HG02970 (cell line): ENCODE measurements at regions not wholly inside any gene's neighbourhood (a gene's known extent, or its start where the extent isn't known, plus 50 kb on each side); places are given as distances from the start of the nearest gene placed in this dataset.

Experiments used
- ATAC-seq: cut with Tn5 transposase; IDR thresholded peaks from one replicate; pipeline ENCODE4 v1.9.1; 2021; ENCODE audit warnings: mild to moderate bottlenecking, moderate library complexity, moderate number of reproducible peaks; ENCODE audit not compliant: unreplicated experiment, low FRiP score

DNA sequence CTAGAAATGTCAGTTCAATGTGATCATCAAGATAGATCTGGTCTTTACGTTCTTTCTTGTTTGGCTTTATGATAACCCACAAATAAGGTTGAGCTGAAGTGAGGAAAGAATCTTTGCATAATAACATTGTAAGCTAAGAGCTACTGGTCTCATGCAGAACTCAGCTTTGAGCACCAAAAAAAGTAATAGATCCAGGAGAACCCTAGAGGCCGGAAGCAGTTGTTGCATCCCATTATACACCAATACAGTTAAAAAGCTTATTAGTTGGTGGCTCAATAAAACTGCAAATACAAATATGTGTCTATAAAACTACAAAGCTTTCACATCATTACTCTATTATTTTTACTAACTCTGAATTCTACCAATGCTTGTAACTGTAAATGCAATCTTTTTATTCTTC, 85.5 kb upstream of the NUDT12 start:
- ATAC-seq: no peak

DNA sequence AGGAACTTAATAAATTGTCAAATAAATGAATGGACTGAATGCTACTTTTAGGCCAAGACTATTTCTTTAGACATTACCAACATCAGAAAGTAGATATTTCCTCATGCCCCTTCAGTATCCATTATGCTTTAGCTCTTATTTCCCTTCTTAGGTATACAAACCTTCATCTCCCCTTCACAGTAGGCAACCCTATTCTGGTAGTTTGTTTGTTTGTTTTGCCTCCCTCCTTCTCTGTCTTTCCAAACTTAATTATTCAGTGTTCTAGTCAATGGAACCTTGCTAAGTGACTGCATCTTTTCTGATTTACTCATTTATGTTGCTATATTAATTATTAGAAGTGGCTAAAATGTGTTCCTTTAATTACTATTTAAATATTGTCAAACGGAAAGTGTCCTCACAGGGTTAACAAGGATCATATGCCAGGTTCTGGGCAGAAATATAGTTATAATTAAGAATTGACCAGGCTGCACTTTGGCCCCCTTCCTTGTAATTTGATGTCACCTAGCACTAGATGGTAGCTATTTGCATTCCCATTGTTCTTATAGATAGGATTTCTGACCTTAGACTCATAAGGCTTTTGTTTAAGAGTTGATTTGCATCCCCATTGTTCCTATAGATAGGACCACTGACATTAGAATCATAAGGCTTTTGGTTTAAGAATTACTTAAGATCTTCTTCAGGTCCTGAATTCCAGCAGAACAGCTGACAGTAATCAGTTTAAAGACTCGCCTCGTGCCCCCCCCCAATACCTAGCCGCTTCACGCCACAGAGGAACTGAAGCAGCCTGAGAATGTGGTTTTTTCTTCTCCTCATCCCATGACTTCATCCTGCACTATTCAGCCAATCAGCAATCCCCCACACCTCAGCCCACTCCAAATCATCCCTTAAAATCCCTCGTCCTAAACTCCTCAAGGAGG, 84.4 kb upstream of the NUDT12 start:
- no peak for ATAC-seq

- no peak for ATAC-seq
Measured at GRCh38 chr5:103645816-103646215, 83.2 kb upstream of the NUDT12 start.

DNA sequence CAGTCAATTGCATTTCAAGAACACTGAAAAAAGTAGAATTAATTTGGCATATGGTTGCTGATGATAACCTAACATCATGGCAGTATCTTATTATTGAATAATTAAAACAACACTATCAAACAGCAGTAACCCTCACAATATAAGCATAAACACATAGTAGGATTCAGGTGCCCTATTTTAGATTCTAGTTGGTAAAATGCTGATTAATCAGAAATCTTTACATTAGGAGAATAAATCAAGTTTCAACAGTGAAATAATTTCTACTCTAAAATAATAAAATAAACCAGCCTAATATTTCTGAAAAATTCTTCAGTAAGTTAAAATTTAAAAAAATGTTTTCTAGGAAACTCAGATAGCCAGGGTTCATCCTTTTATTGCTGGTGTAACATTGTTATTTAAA, 76.4 kb upstream of the NUDT12 start:
- no peak for ATAC-seq

DNA sequence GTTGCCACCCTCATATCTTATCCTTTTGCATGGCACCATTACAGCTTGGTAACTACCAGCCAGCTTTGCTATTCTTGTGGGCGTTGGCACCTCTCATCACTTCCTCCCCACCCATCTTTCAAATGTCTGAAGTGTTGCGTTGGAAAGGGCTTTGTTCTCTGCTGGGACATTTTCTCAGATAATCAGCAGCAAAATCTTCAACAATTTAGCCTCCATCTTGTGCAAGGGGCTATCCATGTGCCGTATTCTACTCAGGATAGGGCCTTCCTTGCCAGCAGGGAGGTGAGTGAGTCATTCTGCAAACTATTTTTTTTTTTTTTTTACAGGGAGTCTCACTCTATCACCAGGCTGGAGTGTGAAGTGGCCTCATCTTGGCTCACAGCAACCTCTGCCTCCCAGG, 62.1 kb upstream of the NUDT12 start:
- no peak for ATAC-seq

DNA sequence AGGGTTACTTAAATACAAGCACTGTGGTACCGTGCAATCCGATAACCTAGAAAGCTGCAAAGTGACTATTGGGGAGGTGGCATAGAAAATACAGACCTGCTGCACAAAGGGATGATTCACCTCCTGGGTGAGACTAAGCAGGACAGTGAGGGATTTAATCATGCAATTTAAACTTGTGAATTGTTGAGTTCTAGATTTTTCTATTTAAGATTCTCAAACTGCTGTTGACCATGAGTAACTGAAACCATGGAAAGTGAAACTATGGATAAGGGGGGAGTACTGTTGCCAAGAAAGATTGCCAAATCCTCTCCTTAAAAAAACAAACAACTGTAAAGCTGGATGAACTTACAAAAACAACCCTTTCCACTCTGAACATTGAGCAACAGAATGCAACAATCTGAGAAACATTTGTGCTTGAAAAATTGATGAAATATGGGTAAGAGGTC, 61.5 kb upstream of the NUDT12 start:
- ATAC-seq: no peak

DNA sequence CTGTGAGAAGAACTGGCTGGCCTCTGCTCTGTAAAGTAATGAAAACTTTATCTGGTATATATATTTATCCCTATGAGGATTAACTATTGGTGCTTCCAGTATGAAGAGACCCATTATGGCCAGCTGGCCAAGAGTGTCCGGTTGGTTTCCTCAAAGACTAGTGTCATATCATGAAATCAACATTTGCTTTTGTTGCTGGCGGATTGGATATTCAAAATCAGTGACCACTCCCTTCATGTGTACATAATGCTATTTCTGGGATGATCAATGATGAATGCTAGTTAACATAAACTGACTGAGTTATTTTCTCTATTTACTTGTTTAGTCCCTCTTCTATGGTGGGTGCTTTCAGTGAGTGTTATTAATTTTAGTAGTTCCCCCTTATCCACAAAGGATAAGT, 60.8 kb upstream of the NUDT12 start:
- ATAC-seq: no peak

DNA sequence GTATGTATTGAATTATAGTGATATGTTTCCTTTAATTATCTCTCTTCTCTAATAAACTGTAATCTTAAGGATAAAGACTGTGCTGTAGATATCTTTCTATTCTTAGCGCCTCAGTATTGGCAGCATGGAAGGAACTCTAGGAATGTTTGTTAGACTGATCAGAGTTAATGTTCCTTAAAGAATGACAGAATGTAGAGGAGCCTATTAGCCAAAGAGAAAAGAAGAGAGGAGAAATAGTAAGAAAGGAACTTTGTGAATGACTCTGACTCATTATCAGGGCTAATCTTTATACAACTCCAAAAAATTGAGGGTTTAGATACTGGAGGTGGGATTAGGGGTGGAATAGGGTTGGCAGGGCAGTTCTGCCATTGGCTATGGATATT, 59.0 kb upstream of the NUDT12 start:
- ATAC-seq: no peak

GRCh38 chr5:103620851-103621547, 58.4 kb upstream of the NUDT12 start:
- ATAC-seq: no peak

- no peak for ATAC-seq
Measured at GRCh38 chr5:103617913-103618312, 55.3 kb upstream of the NUDT12 start.

GRCh38 chr5:103617090-103617489, 54.5 kb upstream of the NUDT12 start:
- no peak for ATAC-seq

DNA sequence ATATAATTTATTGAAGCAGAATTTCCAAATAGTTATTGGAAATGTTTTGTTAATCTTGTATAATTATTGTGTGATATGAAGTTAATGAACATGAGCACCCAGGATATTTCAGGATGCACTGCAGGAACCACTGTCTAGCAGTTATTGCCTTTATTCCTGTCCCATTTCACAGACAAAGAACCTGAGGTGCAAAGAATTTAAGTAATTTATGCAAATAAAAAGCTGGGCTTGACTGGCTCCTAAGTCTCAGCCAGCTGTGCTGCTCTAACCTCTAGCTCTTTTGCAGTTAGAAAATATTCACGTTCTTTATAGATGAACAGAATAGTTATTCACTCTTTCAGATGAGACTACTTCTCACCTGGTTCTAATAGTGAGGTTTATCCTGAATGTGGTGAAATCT, 50.0 kb upstream of the NUDT12 start:
- no peak for ATAC-seq
